SU-DHL-6 (cell line): ENCODE measurements at regions not wholly inside any gene's neighbourhood (a gene's known extent, or its start where the extent isn't known, plus 50 kb on each side); places are given as distances from the start of the nearest gene placed in this dataset.

Experiments used
- EZH2phosphoT487 ChIP-seq: fragments of 200-600 bp; sonication (generic), shearing (Covaris generic); conservative IDR thresholded peaks from 2 replicates; pipeline ENCODE4 v1.6.1; 2018; ENCODE audit warnings: mild to moderate bottlenecking, antibody characterized with exemption, low read length, moderate library complexity, mixed read lengths
- TF ChIP-seq, protein P1 (sequence below): fragments of 200-600 bp; sonication (generic); IDR thresholded peaks from one replicate; pipeline ENCODE4 v1.5.1; 2017; ENCODE audit warnings: antibody characterized with exemption, mild to moderate bottlenecking, low read length, moderate library complexity; ENCODE audit not compliant: insufficient read depth, poor library complexity, severe bottlenecking

DNA sequence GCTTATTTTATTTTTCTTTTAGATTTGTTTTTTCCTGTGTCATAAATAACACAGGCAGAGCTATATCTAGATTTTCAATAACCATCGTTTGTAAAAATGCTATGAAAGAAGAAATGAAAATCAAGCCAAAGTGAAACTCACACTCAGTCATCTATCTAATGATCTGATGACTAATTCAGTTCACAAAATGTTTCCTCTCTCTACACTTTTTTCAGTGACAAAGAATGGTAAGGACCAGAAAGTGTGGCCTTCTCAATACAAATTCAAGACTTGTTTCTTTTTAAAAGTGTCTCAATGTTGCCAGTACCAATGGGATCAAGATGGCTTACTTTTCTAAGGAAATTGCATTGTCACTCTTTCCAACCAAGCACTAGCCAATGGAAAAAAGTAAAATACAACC, 282.8 kb upstream of the PKN2 start:
- TF ChIP-seq, protein P1, sequence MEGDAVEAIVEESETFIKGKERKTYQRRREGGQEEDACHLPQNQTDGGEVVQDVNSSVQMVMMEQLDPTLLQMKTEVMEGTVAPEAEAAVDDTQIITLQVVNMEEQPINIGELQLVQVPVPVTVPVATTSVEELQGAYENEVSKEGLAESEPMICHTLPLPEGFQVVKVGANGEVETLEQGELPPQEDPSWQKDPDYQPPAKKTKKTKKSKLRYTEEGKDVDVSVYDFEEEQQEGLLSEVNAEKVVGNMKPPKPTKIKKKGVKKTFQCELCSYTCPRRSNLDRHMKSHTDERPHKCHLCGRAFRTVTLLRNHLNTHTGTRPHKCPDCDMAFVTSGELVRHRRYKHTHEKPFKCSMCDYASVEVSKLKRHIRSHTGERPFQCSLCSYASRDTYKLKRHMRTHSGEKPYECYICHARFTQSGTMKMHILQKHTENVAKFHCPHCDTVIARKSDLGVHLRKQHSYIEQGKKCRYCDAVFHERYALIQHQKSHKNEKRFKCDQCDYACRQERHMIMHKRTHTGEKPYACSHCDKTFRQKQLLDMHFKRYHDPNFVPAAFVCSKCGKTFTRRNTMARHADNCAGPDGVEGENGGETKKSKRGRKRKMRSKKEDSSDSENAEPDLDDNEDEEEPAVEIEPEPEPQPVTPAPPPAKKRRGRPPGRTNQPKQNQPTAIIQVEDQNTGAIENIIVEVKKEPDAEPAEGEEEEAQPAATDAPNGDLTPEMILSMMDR = no peak
- TF ChIP-seq EZH2phosphoT487 = no peak
